PC-9 (cell line): ENCODE measurements at regions not wholly inside any gene's neighbourhood (a gene's known extent, or its start where the extent isn't known, plus 50 kb on each side); places are given as distances from the start of the nearest gene placed in this dataset.

Experiments
- EZH2 ChIP-seq: fragments of 200-600 bp; sonication (generic); IDR thresholded peaks from 2 replicates; pipeline ENCODE4 v1.8.0; 2017; ENCODE audit warnings: antibody characterized with exemption, low read depth
- TF ChIP-seq, protein P1 (sequence below): fragments of 200-600 bp; sonication (generic); conservative IDR thresholded peaks from 2 replicates; pipeline ENCODE4 v1.6.1; 2017; ENCODE audit warnings: mixed run types, antibody characterized with exemption, mild to moderate bottlenecking, moderate library complexity

DNA sequence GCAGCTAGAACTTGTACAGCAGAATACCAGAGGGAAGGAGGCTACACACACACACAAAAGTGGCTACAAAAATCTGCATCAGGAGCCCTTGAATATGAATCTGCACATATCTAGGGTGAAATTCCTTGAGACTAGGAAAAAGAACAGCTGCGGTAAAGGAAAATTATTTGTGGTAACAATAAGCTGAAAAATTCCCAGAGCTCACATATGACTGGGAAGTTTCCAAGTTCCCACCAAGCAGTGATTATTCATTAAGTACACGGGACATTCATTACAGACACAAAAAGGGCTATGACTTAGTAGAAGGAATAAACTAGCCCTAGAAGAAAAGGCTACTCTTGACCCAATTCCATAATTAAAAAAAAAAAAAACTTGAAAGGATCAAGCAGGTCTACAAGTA is 149.5 kb upstream of the BACE2 start:
- TF ChIP-seq, protein P1, sequence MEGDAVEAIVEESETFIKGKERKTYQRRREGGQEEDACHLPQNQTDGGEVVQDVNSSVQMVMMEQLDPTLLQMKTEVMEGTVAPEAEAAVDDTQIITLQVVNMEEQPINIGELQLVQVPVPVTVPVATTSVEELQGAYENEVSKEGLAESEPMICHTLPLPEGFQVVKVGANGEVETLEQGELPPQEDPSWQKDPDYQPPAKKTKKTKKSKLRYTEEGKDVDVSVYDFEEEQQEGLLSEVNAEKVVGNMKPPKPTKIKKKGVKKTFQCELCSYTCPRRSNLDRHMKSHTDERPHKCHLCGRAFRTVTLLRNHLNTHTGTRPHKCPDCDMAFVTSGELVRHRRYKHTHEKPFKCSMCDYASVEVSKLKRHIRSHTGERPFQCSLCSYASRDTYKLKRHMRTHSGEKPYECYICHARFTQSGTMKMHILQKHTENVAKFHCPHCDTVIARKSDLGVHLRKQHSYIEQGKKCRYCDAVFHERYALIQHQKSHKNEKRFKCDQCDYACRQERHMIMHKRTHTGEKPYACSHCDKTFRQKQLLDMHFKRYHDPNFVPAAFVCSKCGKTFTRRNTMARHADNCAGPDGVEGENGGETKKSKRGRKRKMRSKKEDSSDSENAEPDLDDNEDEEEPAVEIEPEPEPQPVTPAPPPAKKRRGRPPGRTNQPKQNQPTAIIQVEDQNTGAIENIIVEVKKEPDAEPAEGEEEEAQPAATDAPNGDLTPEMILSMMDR = no peak
- TF ChIP-seq EZH2 = no peak
